GM19023 (cell line): ENCODE measurements at regions not wholly inside any gene's neighbourhood (a gene's known extent, or its start where the extent isn't known, plus 50 kb on each side); places are given as distances from the start of the nearest gene placed in this dataset.
A peak's percentile ranks its signal among the peaks of the same experiment; 100 is the strongest.

Experiments used
- ATAC-seq: cut with Tn5 transposase; IDR thresholded peaks from one replicate; pipeline ENCODE4 v1.9.1; 2021; ENCODE audit warnings: mild to moderate bottlenecking, moderate library complexity; ENCODE audit not compliant: unreplicated experiment

DNA sequence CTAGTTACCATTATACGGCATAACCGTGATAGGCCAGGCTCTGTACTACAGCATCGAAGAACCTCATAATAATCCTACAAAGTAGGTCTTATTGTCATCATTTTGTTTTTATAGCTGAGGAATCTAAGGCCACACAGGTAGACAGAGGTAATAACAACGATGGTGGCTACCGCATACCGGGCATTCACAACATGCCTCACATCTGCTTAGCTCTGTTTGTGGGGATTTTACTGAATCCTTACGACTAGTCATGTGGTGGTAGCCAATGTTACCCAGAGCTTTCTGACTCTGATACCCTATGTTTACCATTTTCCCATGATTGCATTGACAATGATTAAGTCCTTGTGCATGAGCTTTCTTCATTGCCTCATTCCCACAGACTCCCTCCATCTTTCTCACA lies 269.4 kb downstream of the TCF7L2 start:
- no peak for ATAC-seq

DNA sequence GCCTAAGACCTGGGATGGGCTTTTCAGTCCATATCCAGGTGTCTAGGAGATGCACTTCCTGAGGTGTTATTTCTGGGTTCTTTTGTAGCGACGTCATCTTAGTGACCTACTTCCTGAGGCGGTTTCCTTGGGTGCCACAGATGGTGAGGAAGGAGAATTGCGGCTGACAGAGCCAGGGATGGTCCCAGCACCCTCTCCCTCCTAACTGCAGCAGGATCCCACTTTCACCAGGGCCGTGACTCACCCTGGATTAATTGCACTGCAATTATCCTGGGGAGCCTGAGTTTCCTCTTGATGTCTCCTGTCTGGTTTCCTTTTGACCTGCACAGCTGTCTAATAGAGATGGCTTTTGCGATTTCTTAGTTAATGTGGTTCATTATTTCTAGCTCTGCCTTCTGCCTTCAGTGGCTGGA lies 271.7 kb downstream of the TCF7L2 start:
- no peak for ATAC-seq

DNA sequence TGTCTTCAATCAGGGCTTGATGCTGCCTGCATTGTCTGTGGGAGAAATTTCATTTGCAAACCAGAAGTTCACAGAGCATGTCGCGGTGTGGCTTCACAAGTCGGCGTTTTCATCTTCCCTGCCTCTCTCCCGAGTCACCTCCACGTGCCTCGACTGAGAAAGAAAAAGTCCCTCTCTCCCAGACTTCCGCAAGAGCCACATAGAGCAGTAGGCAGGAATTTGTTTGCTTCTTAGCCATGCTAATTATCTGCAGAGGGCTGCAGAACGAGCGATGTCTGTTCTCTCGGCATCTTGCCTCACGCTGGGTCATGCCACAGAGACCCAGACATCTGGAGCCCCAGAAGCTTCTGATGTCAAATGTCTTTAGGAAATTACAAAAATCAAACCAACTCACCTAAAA lies 272.2 kb downstream of the TCF7L2 start:
- no peak for ATAC-seq

DNA sequence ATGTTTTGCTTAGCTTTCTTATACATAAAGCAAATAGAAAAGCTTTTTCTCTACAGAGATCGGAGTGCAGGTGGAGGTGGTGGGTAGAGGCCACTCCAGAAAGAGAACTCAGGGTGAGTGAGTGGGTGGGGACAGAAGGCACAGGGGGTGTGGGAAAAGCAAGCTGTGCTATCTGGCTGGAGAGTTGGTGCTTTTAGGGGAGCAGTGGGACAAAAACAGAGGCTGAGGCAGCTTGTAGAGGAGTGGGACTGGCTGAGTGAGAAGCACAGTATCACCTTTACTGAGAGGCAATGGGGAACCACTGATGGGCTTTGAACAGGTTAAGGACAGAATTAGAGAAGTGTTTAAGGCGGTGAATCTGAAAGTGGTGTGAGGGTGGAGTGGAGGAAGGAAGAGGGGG lies 275.3 kb downstream of the TCF7L2 start:
- ATAC-seq, result no peak

DNA sequence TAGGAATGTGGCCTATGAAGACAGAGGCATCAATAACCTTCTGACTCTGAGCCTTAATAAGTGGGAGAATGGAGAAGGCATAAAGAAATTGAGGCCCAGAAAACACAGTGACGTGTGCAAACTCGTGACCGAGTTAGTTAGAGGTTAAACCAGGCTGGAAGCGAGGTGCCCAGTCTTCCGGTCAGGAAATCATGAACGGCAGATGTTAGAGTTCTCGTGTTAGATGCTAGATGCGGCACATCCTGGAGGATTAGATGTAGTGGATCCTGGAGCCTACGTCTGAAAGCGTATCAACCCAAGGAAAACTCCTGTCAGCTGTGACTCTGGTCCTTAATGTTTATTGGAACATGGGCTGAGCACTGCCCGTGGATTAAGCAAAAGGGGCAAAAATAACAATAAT lies 275.9 kb downstream of the TCF7L2 start:
- ATAC-seq, result no peak

DNA sequence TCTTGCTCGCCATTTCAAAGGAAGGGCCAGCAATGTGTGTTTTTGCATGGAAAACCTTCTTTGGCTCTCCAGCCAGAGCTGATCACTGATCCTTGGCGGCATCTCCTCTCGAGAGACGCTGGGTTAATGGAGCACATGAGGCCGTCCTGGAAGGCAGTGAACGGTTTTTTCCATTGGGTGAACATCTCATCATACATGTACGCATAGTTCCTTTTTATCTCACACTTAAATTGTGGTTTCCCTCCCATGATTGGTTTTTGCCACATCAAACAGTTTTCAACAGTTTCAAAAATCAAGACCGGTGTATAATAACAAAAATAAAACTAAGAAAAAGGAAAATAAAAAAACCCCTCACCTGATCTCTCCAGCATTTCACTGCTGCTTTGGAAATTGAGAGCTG lies 276.4 kb downstream of the TCF7L2 start:
- ATAC-seq, result no peak

DNA sequence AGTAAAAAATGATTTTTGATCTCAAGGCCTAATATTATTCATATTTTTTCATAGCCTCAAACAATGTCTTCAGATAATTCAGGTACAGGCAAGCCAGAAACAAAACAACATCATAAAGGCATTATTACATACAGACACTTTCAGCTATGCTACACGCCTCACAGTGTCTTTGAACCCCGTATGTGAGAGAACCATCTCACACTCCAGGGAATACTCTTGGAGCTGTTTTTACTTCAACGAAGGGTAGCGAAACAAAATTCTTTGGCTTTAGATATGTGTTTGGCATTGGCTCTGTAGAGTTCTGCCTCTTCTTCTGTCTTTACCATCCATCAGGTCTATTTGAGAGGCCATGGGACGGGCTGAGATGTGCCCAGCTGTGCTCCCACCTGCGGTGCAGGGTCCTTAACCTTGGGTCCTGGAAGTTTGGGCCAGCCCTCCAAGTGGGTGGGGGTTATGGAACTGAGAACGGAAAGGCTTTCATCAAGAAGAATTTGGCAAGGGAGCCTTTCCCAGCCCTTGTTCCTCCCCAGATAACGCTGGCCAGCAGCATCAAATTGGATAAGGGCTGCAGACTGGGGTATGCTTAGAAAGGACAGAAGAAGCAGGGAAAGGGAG lies 276.9 kb downstream of the TCF7L2 start:
- ATAC-seq, result no peak

DNA sequence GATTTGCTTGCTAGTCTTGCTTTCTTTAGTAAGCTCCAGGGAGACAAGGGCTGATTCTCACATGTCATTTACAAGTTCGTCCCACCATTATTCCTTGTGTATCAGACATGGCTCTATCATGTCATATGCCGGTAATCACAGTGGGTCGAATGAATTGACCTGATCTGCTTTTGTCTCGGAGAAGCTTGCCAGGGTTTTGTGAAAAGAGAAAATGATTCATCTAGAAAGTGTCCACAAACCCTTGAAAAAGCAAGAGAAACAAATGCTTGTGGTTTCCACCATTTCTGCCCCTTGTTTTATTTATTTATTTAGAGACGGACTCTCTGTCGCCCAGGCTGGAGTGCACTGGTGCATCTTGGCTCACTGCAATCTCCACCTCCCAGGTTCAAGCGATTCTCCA lies 278.5 kb downstream of the TCF7L2 start:
- ATAC-seq, result no peak

DNA sequence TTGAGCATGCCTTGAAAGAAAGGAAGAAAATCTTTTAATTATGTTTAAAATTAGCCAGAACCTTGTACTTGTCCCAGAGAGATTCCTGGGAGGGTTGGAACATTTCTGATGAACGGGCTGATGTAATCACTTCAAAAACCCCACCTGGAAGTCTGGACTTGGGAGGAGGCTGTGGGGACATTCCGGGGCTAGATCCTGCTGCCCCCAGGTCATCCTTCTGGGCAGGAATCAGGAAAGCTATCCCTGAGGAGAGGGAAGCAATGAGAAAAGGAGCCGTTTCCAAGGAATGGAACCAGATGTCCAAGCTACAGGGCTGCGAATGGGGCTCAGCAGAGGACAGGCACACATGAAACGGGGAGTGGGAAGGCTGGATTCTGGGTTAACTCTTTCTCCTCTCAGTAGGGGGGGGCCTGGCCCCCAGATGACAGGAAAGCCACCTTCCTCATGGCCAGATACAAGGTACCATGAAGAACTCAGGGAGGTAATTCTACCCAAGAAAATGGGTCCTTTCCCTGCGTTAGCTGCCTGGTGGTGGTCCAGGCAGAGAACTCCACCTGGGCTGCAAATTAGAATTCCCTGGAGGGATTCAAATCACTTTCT lies 280.1 kb downstream of the TCF7L2 start:
- ATAC-seq, result no peak

DNA sequence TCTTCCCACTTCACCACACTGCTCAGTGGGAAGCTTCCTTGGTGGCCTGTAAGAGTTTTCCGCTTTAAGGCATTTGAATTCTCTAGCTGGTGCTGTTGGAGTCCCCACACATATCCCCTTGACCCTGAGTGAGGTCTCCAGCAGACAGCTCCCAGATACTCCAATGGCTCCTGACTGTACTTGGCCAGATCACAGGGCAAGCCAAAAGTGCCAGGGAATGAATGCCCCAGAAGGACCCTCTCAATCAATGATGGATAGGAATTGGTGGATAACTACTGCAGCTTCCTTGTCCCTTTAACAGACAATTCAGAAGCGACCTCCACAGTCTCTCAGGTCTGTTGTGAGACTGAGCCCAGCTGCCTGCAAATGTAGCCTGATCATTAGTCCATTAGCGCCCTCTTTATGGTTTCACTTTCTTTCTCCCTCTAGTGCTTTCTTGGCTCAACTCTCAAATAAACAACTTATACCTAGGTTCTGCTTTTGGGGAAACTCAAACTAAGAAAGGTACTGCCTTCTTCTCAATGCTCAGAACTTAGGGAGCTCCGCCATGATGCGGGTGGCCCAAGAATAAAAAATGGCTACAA lies 283.0 kb downstream of the TCF7L2 start:
- ATAC-seq, result peak; percentile 63

DNA sequence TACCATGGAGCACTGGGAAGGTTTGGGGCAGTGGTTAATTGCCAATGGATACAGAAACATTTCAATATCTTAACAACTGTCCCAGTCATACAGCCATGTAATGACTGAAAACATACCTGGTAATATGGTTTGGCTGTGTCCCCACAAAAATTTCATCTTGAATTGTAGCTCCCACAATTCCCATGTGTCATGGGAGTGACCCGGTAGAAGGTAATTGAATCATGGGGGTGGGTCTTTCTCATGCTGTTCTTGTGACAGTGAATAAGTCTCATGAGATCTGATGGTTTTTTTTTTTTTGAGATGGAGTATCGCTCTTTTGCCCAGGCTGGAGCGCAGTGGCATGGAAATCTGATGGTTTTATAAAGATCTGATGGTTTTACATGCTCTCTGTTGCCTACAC lies 284.4 kb downstream of the TCF7L2 start:
- no peak for ATAC-seq

DNA sequence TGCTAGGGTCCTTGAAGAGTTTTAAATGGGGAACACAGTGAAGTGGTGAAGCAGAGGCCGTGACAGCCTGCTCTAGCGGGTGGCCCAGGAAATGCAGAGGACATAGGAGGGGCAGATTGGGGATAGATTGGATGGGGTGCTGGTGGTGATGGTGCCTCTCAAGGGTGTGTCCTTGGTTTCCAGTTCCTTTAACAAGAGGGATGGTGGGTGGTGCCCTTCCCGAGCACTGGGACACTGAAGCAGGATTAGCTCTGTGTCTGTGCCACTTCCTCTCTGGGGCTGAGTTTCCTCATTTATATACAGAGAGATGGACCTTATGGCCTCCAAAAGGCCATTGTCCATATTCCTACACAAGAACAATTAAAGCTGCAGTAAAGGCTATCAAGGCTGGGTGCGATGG lies 285.5 kb downstream of the TCF7L2 start:
- ATAC-seq, result no peak

DNA sequence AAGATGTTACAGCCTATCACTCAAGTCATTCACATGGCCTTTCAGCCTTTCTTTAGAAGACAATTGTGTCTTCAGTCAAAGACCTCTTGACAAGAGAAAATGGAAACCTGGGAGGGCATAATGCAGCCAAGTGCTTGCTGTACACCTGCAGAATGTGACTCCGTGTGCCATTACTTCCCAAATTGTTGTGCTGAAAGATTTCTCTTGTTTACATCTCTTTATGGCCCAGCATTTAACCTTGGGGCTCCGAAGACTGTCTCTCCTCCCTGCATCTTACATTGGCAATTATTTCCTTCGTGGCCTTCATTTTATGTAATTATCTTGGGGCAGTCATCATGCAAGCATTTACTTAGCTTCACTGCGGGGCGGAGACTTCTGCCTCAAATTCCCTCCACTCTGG lies 287.0 kb downstream of the TCF7L2 start:
- no peak for ATAC-seq

DNA sequence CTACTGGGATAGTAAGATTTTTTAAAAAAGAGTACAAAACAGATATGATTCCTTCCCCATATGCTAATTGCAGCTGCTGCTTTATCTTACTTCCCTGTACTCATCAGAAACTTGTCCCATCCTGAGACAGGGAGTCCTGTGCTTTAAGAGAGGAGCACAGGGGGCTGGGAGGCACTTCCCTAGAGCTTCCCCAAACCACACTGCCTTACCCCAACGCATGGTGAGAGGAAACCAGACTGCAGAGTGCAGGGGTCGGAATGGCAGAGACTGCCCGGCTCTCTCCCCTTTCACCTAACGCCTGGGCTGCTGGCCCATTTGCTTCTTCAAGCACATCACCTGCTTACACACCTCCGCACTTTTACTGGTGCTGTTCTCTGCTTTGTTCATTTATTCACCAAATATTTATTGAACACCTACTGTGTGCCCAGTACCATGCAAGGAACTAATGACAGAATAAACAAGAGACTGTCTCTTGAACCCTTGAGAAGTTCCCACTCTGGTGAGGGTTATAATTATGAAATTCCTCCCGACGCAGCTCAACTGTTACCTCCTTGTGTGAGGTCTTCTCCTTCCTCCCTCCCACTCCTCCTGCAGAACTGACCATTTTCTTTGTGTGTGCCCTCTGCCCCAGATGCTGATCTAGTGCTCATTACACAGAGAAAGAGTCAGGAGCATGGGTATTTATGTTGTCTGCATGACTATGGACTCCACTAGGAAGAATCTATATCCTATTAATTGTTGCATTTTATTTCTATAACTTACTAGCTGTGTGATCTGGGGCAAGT lies 289.7 kb downstream of the TCF7L2 start:
- no peak for ATAC-seq

DNA sequence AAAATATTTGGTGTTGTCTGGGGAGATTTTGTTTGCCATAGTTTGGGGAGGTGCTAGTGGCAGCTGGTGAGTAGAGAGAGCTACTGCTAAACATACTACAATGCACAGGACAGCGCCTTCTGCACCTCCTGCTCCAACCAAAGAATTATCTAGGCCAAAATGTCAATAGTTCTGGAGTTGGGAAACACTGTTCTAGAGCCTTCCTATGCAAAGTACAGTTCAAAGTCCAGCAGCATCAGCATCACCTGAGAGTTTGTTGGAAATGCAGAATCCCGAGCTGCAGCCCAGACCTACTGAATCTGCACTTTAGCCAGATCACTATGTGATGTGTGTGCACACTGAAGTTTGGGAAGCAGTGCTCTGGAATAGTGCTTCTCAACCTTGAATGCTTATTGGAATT lies 290.7 kb downstream of the TCF7L2 start:
- ATAC-seq, result no peak

DNA sequence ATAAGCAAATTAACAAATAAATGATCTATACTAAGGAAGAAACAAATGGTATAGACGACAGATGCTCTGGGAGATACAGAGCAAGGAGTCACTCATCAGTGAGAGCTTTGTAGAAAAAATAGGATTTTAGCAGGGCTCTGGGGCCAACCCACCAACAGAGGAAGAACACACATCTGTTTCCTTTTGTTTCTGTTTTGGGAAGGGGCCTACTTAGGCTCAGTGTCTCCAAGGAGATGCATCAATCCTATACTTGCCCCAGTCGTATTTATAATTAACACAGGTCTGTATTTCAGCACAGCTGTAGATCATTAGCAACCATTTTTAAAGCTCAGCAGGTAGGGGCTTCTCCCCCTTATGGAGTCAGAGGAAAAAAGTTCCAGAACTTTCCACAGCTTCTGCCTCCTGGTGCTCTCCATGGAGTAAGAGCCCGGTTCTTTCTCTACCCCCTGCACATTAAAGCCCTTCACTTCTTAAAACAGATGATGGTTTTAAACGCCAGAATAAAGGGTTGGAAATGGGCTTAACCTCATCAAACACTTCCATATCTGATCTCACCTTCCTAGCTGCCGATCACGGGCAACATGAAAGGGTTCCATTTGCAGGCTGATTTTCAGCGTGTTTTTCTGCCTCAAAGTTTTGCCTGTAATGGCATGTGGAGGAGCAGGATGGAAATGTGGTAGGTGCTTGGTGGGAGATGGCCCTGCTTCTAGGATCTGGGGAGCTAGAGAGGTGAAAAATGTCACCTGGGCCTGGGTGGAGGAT lies 291.7 kb downstream of the TCF7L2 start:
- no peak for ATAC-seq

DNA sequence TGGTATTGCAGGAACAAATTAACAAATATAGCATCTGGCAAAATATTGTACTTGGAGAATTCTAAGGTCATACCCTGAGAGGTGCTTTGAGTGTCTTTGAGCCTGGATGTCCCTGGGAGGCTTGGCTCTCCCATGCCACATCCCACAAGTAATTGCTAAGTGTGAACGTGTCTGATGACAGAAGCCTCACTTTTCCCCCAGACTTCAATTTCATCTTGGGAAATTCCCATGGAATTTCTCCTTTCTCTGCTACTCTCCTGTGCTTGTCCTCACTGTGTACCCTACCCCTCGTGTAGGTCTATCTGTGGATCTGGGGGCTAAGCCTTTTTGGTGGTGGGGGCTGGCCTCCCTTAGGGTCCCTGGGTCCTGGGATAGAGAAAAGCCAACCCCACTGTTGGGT lies 293.3 kb downstream of the TCF7L2 start:
- no peak for ATAC-seq

DNA sequence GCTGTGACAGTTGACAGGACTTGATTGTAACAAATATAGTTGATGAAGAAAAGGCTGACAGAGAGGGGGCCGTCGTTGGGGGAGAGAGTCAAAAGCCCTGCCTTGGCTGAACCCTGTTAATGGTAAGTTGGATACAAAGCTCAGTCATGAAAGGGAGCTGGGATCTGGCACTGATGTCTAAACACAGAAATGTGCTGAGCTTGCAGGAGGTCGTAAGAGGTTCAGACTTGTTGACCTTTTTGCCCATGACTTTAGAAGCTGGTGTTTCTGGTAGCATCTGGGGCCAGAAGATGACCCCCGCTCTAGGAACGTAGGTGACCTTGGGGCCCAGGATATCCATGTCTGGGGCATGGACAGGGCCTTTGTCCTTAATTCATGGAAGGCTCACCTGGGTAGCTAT lies 294.7 kb downstream of the TCF7L2 start:
- no peak for ATAC-seq

DNA sequence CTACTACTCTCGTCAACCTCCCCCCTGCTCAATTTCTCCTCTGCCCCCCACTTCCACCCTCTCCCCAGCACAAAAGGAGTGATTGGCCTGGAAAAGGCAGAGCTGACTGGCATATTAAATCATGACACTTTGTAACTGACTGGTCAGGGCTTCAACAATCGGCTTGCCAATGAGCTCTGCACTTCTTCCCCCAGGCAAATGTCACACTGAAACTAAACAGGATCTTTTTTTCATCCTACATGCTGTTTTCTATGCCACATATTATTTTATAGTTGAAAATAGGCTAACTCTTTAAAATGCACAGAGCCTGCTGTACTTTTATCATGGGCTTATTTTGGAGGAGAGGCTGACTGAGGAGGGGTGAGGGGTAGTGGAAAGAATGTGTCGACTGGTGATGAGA lies 295.2 kb downstream of the TCF7L2 start:
- ATAC-seq, result no peak

DNA sequence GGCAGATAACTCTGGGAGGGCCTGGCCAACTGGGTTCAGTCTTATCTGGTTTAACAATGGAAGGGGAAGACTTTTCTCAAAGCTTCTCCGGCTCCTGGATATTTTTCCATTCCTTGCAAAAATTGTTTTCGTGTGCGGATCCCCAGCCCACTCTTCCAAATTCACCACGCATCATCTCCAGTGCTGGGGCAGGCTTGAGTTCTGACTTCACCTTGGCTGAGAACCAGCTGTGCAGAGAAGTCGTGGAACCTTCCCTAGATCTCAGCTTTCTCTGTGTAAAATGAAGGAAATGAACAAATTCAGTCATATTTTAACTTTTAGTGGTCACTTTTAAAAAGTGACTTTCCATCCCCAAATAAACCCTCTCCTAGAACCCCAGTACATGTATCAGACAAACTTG lies 297.0 kb downstream of the TCF7L2 start:
- ATAC-seq, result no peak
